GM19025 (cell line): ENCODE measurements at regions not wholly inside any gene's neighbourhood (a gene's known extent, or its start where the extent isn't known, plus 50 kb on each side); places are given as distances from the start of the nearest gene placed in this dataset.

ENCODE experiments used
- ATAC-seq: cut with Tn5 transposase; IDR thresholded peaks from one replicate; pipeline ENCODE4 v1.9.1; 2021; ENCODE audit warnings: mild to moderate bottlenecking, low read depth, moderate library complexity; ENCODE audit not compliant: unreplicated experiment

- ATAC-seq = no peak
Observed at GRCh38 chr1:187281085-187281484, 452.3 kb downstream of the PLA2G4A start.

- ATAC-seq = no peak
Observed at GRCh38 chr1:187283984-187284383, 455.2 kb downstream of the PLA2G4A start.

- no peak for ATAC-seq
Observed at GRCh38 chr1:187294421-187295201, 465.9 kb downstream of the PLA2G4A start.

GRCh38 chr1:187300081-187300480 is 471.3 kb downstream of the PLA2G4A start:
- no peak for ATAC-seq

GRCh38 chr1:187306710-187307415 is 478.1 kb downstream of the PLA2G4A start:
- ATAC-seq = no peak

- ATAC-seq = no peak
Observed at GRCh38 chr1:187310038-187310631, 481.4 kb downstream of the PLA2G4A start.

- ATAC-seq = no peak
Observed at GRCh38 chr1:187313115-187313514, 484.4 kb downstream of the PLA2G4A start.

GRCh38 chr1:187326557-187326956 is 497.8 kb downstream of the PLA2G4A start:
- no peak for ATAC-seq

- ATAC-seq = no peak
Observed at GRCh38 chr1:187336441-187337168, 507.9 kb downstream of the PLA2G4A start.

GRCh38 chr1:187338762-187339412 is 510.1 kb downstream of the PLA2G4A start:
- no peak for ATAC-seq

GRCh38 chr1:187342495-187342894 is 513.7 kb downstream of the PLA2G4A start:
- ATAC-seq = no peak

- no peak for ATAC-seq
Observed at GRCh38 chr1:187374082-187374481, 545.3 kb downstream of the PLA2G4A start.

GRCh38 chr1:187374742-187375141 is 546.0 kb downstream of the PLA2G4A start:
- no peak for ATAC-seq

GRCh38 chr1:187383366-187383765 is 554.6 kb downstream of the PLA2G4A start:
- no peak for ATAC-seq

- ATAC-seq = peak; percentile 67
Observed at GRCh38 chr1:187384504-187384903, 555.8 kb downstream of the PLA2G4A start.

GRCh38 chr1:187390215-187390818 is 561.6 kb downstream of the PLA2G4A start:
- no peak for ATAC-seq

- ATAC-seq = no peak
Observed at GRCh38 chr1:187396226-187396625, 567.5 kb downstream of the PLA2G4A start.

- ATAC-seq = no peak
Observed at GRCh38 chr1:187396929-187397796, 568.4 kb downstream of the PLA2G4A start.
